A549 (cell line): ENCODE measurements at regions not wholly inside any gene's neighbourhood (a gene's known extent, or its start where the extent isn't known, plus 50 kb on each side); places are given as distances from the start of the nearest gene placed in this dataset.

Experiments
- CHD2 ChIP-seq: fragments of 150-350 bp; IDR thresholded peaks from 2 replicates; pipeline ENCODE4 v1.6.1; 2014; ENCODE audit warnings: low read length; ENCODE audit not compliant: partially characterized antibody
- ESRRA ChIP-seq: fragments of 150-350 bp; IDR thresholded peaks from 2 replicates; pipeline ENCODE4 v1.6.1; 2014; ENCODE audit warnings: mild to moderate bottlenecking, low read length, borderline replicate concordance
- RFX5 ChIP-seq: fragments of 450-650 bp; IDR thresholded peaks from 2 replicates; pipeline ENCODE4 v1.7.1; 2014; ENCODE audit warnings: antibody characterized with exemption, mild to moderate bottlenecking, moderate library complexity
- SMC3 ChIP-seq: fragments of >200 bp; sonication (Bioruptor Twin); formaldehyde crosslinking; IDR thresholded peaks from 3 replicates; pipeline ENCODE4 v1.6.1; 2018; ENCODE audit warnings: inconsistent platforms
- TF ChIP-seq, protein P1 (sequence below): fragments of >200 bp; sonication (Bioruptor Twin); formaldehyde crosslinking; IDR thresholded peaks from 3 replicates; pipeline ENCODE4 v1.5.1; 2016

DNA sequence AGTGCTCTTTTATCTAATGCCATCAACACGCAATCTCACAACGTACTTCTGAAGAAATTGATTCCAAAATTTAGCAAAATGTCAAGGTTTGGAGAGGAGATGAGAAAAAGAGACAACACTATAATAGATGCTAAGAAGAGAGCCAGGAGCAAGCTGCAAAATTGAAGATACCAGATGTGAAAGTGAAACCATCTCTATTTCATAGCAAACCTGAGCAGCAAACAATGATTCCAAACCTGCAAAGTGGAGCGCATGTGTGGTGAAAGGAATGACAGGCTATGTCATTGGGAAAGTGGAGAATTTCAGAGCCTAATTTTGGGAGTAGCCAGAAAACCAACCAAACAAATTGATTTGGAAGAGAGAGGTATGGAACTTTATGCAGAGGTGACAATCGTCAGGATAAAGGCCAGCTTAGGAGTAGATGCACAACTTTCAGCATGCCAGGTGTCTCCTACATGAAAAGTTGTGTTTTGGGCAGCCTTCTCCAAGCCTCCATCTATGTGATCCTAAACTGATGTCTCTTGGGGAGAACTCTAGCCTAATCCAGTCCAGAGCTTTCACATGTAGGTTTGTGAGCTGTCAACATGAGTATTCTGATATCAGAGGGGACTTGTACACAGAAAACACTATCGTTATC lies 158.4 kb upstream of the FNDC3A start:
- TF ChIP-seq, protein P1, sequence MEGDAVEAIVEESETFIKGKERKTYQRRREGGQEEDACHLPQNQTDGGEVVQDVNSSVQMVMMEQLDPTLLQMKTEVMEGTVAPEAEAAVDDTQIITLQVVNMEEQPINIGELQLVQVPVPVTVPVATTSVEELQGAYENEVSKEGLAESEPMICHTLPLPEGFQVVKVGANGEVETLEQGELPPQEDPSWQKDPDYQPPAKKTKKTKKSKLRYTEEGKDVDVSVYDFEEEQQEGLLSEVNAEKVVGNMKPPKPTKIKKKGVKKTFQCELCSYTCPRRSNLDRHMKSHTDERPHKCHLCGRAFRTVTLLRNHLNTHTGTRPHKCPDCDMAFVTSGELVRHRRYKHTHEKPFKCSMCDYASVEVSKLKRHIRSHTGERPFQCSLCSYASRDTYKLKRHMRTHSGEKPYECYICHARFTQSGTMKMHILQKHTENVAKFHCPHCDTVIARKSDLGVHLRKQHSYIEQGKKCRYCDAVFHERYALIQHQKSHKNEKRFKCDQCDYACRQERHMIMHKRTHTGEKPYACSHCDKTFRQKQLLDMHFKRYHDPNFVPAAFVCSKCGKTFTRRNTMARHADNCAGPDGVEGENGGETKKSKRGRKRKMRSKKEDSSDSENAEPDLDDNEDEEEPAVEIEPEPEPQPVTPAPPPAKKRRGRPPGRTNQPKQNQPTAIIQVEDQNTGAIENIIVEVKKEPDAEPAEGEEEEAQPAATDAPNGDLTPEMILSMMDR = no peak
- no peak for TF ChIP-seq SMC3
- no peak for TF ChIP-seq RFX5
- TF ChIP-seq CHD2 = no peak
- TF ChIP-seq ESRRA = no peak
